ENCODE measurements at regions not wholly inside any gene's neighbourhood (a gene's known extent, or its start where the extent isn't known, plus 50 kb on each side); places are given as distances from the start of the nearest gene placed in this dataset.
A peak's percentile ranks its signal among the peaks of the same experiment; 100 is the strongest.

- peak; percentile 71 for DNase-seq (ENCODE audit: low read depth)
Measured at GRCh38 chr2:190809139-190809764, 71.4 kb upstream of the GLS start.

- no peak for DNase-seq (ENCODE audit: low read depth)
Measured at GRCh38 chr2:190809876-190810525, 70.6 kb upstream of the GLS start.

GRCh38 chr2:190810981-190811587, 69.5 kb upstream of the GLS start:
- DNase-seq (ENCODE audit: low read depth), result peak; percentile 71

GRCh38 chr2:190811811-190812210, 68.8 kb upstream of the GLS start:
- no peak for DNase-seq (ENCODE audit: low read depth)

GRCh38 chr2:190812506-190813294, 67.9 kb upstream of the GLS start:
- peak; percentile 80 for DNase-seq (ENCODE audit: low read depth)

- DNase-seq (ENCODE audit: low read depth), result no peak
Measured at GRCh38 chr2:190815226-190815625, 65.4 kb upstream of the GLS start.

GRCh38 chr2:190817082-190817481, 63.5 kb upstream of the GLS start:
- no peak for DNase-seq (ENCODE audit: low read depth)

GRCh38 chr2:190819840-190820301, 60.8 kb upstream of the GLS start:
- DNase-seq (ENCODE audit: low read depth), result peak; percentile 98

- no peak for DNase-seq (ENCODE audit: low read depth)
Measured at GRCh38 chr2:190820416-190820815, 60.2 kb upstream of the GLS start.

GRCh38 chr2:190822043-190822442, 58.6 kb upstream of the GLS start:
- DNase-seq (ENCODE audit: low read depth), result no peak

- no peak for DNase-seq (ENCODE audit: low read depth)
Measured at GRCh38 chr2:190827720-190828119, 52.9 kb upstream of the GLS start.

- no peak for DNase-seq (ENCODE audit: low read depth)
Measured at GRCh38 chr2:190829642-190830041, 51.0 kb upstream of the GLS start.

Data from amniotic epithelial cell (primary cell).